Natural killer cell treated with Interleukin-12 subunit alpha and Interleukin-12 subunit beta and Interleukin-15 and Interleukin-18, amount 100 ng/mL, for 72 hours (primary cell): ENCODE measurements at regions not wholly inside any gene's neighbourhood (a gene's known extent, or its start where the extent isn't known, plus 50 kb on each side); places are given as distances from the start of the nearest gene placed in this dataset.
"Not testable (repeated sequence)": the region's sequence is repeated elsewhere in the genome, so short reads cannot be mapped to it uniquely, and the experiment has no call there.

ENCODE experiments used
- ATAC-seq, 2 donors: fragments of 150-1000 bp; cut with Tn5 transposase in 1 of 2; sonication (Bioruptor Pico), chemical (Tn5 transposase) in 1 of 2; 2 replicates each; pipeline ENCODE4 v1.10.0; 2021
- DNase-seq: peaks from one replicate; pipeline ENCODE4 v3.0.0; 2022; ENCODE audit warnings: low spot score
- H3K27ac Mint-ChIP-seq, 2 donors: 1 replicate in 1 of 2; 2 replicates in 1 of 2; pipeline ENCODE4 v1.8.0; 2022; ENCODE audit warnings: mixed read lengths in 2 of 2, mild to moderate bottlenecking in 1 of 2, moderate library complexity in 1 of 2
- H3K27me3 Mint-ChIP-seq, 2 donors: 1 replicate in 1 of 2; 2 replicates in 1 of 2; pipeline ENCODE4 v1.8.0; 2022; ENCODE audit warnings: mixed read lengths in 2 of 2
- H3K36me3 Mint-ChIP-seq: one replicate; pipeline ENCODE4 v1.8.0; 2022; ENCODE audit warnings: mixed read lengths
- H3K4me1 Mint-ChIP-seq, 2 donors: 1 replicate in 1 of 2; 2 replicates in 1 of 2; pipeline ENCODE4 v1.8.0; 2022; ENCODE audit warnings: low read depth in 2 of 2, mixed read lengths in 2 of 2, mild to moderate bottlenecking in 1 of 2
- H3K4me3 Mint-ChIP-seq: one replicate; pipeline ENCODE4 v1.8.0; 2022; ENCODE audit warnings: mixed read lengths
- H3K9me3 Mint-ChIP-seq: 2 replicates; pipeline ENCODE4 v1.8.0; 2022; ENCODE audit warnings: mixed read lengths

DNA sequence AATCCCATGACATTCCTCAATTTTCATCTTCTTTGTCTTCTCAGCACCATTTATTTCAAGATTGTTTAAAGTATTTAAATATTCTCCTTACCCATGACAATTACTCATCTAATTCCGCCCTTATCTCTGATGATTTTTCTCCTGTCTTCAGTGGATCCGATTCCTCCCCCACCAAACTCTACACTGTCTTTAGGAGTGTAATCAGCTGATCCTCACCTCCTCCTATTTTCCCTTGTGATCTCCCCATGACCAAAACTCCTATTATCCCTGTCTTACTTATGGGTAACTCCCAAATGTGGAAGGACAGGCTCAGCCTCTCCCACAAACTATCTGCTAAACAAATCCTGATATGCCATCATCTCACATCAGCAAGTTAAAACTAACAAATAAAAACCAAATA, 335.3 kb upstream of the RUNX1 start:
- no peak for ATAC-seq
- Mint-ChIP-seq H3K4me3 (no peak overlapping the region), H3K9me3 (no peaks in the 10 kb centered on the region), H3K4me1 (peaks cover 0 to 7% of the 10 kb centered on the region in 2 donors), H3K27me3 (peaks cover 3 to 16% of the 10 kb centered on the region in 2 donors), H3K27ac (no peak overlapping the region), H3K36me3 (peaks cover 12% of the 10 kb centered on the region)
- DNase-seq = no peak

GRCh38 chr21:35382696-35383095, 333.6 kb upstream of the RUNX1 start:
- peaks cover 4% of the 10 kb centered on the region for H3K36me3 Mint-ChIP-seq
- H3K9me3 Mint-ChIP-seq = no peaks in the 10 kb centered on the region
- no peak for DNase-seq
- H3K4me1 Mint-ChIP-seq = peaks cover 0 to 7% of the 10 kb centered on the region in 2 donors
- peak overlapping the region in 1 of 2 donors; percentile 14 for H3K27ac Mint-ChIP-seq
- no peak for ATAC-seq
- peaks cover 3 to 16% of the 10 kb centered on the region in 2 donors for H3K27me3 Mint-ChIP-seq
- no peak overlapping the region for H3K4me3 Mint-ChIP-seq

DNA sequence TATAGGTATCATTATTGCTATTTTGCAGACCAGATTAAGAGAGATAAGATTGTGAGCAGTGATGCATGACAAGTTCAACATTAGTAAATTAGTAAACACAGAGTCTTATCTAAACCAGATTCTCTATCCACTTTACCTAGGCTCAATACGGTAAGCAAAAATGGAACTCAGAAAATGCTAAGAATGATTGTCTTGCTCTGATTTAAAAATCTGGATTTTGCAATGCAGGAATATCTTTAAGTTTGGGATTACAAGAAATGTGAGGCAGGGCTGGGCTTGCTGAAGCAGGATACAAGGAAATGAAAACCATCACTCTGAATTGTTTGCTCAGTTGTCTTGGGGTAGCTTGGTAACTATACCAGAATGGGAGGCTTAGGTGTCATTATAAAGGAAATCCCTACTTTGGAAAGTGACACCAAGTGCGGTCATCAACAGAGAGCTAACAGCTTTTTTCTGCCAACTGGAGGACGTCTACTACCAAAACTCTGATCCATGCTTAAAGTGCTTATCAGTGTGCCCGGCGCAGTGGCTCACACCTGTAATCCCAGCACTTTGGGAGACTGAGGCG, 332.7 kb upstream of the RUNX1 start:
- no peak overlapping the region for H3K4me3 Mint-ChIP-seq
- peaks cover 0 to 5% of the 10 kb centered on the region in 2 donors for H3K4me1 Mint-ChIP-seq
- no peak for ATAC-seq
- DNase-seq = no peak
- no peaks in the 10 kb centered on the region for H3K9me3 Mint-ChIP-seq
- H3K27me3 Mint-ChIP-seq = peaks cover 3 to 16% of the 10 kb centered on the region in 2 donors
- H3K36me3 Mint-ChIP-seq = peaks cover 4% of the 10 kb centered on the region
- peak overlapping the region in 1 of 2 donors; percentile 14 for H3K27ac Mint-ChIP-seq

- not testable (repeated sequence) for ATAC-seq, H3K4me3 Mint-ChIP-seq, H3K4me1 Mint-ChIP-seq, H3K36me3 Mint-ChIP-seq, H3K9me3 Mint-ChIP-seq, DNase-seq, H3K27ac Mint-ChIP-seq
- peaks cover 5 to 16% of the 10 kb centered on the region in 2 donors for H3K27me3 Mint-ChIP-seq
Measured at GRCh38 chr21:35380304-35380703, 331.2 kb upstream of the RUNX1 start.

DNA sequence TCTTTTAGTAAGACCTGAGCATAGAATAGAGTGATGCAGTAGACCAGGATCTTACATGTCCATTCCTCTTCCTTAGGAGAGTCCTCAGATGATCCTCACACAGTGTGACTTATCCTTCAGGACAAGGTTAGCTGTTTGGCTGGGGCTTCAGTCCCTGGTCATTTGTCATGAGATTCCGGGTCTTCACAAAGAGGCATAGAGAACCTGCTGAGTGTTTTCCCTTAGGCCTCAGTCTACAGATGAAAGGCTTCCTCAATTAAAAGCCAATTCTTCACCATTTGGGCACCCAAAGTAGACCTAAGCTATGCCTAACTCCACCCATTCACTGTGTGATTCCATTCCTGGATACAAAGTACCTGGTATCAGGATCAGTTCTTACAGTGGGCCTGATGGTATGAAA, 329.8 kb upstream of the RUNX1 start:
- Mint-ChIP-seq H3K9me3 (no peaks in the 10 kb centered on the region), H3K27ac (no peak overlapping the region), H3K36me3 (no peaks in the 10 kb centered on the region), H3K27me3 (peaks cover 5% of the 10 kb centered on the region in 2 donors), H3K4me1 (no peaks in the 10 kb centered on the region), H3K4me3 (no peak overlapping the region)
- ATAC-seq (no peak), DNase-seq (no peak)

- no peaks in the 10 kb centered on the region for H3K36me3 Mint-ChIP-seq
- H3K4me3 Mint-ChIP-seq = no peak overlapping the region
Measured at GRCh38 chr21:35377505-35378090, 328.5 kb upstream of the RUNX1 start.

GRCh38 chr21:35376406-35377135, 327.5 kb upstream of the RUNX1 start:
- Mint-ChIP-seq H3K27me3 (peaks cover 0 to 2% of the 10 kb centered on the region in 2 donors), H3K9me3 (no peaks in the 10 kb centered on the region), H3K4me1 (no peaks in the 10 kb centered on the region), H3K27ac (no peak overlapping the region), H3K36me3 (no peaks in the 10 kb centered on the region), H3K4me3 (no peak overlapping the region)
- ATAC-seq (no peak), DNase-seq (no peak)

More at GRCh38 chr21:35377505-35378090, 328.5 kb upstream of the RUNX1 start:
- H3K27me3 Mint-ChIP-seq = peaks cover 0 to 2% of the 10 kb centered on the region in 2 donors
- no peaks in the 10 kb centered on the region for H3K4me1 Mint-ChIP-seq
- ATAC-seq = no peak
- DNase-seq = no peak
- H3K27ac Mint-ChIP-seq = no peak overlapping the region
- no peaks in the 10 kb centered on the region for H3K9me3 Mint-ChIP-seq

DNA sequence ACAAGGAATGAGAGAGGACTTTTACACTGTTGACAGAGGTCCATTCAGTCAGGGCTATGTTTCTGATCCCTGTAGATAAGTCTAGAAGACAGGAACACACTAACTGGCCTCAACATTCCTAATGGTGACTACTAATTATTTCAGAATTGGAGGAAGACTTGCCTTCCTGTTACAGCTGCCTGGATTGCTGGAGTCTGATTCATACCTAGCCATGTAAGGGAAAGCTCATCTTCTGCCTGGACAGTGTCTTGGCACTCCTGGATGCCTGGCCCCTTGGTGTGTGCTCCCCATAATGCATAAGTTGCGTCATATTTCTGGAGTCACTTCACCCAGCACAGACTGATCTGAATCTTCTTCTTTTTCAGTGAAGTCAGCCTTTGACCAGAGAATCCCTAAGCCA, 326.0 kb upstream of the RUNX1 start:
- ATAC-seq = no peak
- Mint-ChIP-seq H3K27ac (no peak overlapping the region), H3K4me3 (no peak overlapping the region), H3K27me3 (peaks cover 0 to 2% of the 10 kb centered on the region in 2 donors), H3K36me3 (no peaks in the 10 kb centered on the region), H3K4me1 (no peaks in the 10 kb centered on the region), H3K9me3 (no peaks in the 10 kb centered on the region)
- no peak for DNase-seq

GRCh38 chr21:35373998-35374397, 324.9 kb upstream of the RUNX1 start:
- Mint-ChIP-seq H3K9me3 (no peaks in the 10 kb centered on the region), H3K27me3 (peaks cover 0 to 2% of the 10 kb centered on the region in 2 donors), H3K36me3 (no peaks in the 10 kb centered on the region), H3K4me1 (no peaks in the 10 kb centered on the region), H3K4me3 (no peak overlapping the region), H3K27ac (no peak overlapping the region)
- ATAC-seq (no peak), DNase-seq (no peak)

DNA sequence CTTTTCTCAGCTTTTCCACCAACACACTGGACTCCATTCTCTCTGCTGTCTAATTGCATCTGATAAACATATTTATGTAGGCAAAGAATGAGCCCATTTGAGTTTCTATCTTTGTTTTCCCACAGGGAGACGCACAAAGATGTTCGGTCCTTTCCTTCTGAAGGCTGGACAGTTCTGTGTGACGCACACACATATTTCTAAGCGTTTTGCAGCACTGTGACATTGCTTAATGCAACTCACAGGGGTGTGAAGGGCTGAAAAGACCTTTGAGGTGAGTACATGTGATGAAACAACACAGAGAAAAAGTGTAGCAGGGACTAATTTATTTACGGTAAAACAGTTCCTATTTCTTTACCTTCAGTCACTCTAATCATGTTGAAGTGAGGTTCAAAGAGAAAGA, 323.1 kb upstream of the RUNX1 start:
- Mint-ChIP-seq H3K27ac (no peak overlapping the region), H3K4me3 (no peak overlapping the region), H3K4me1 (peaks cover 0 to 6% of the 10 kb centered on the region in 2 donors), H3K9me3 (no peaks in the 10 kb centered on the region), H3K36me3 (no peaks in the 10 kb centered on the region), H3K27me3 (peaks cover 2 to 6% of the 10 kb centered on the region in 2 donors)
- no peak for ATAC-seq
- DNase-seq = no peak

- DNase-seq = no peak
- H3K27me3 Mint-ChIP-seq = peaks cover 0 to 6% of the 10 kb centered on the region in 2 donors
- H3K9me3 Mint-ChIP-seq = no peaks in the 10 kb centered on the region
- no peaks in the 10 kb centered on the region for H3K36me3 Mint-ChIP-seq
- H3K27ac Mint-ChIP-seq = peak overlapping the region in 1 of 2 donors; percentile 40
- no peak overlapping the region for H3K4me3 Mint-ChIP-seq
- no peak for ATAC-seq
- peaks cover 0 to 6% of the 10 kb centered on the region in 2 donors for H3K4me1 Mint-ChIP-seq
Measured at GRCh38 chr21:35370671-35371070, 321.6 kb upstream of the RUNX1 start.

DNA sequence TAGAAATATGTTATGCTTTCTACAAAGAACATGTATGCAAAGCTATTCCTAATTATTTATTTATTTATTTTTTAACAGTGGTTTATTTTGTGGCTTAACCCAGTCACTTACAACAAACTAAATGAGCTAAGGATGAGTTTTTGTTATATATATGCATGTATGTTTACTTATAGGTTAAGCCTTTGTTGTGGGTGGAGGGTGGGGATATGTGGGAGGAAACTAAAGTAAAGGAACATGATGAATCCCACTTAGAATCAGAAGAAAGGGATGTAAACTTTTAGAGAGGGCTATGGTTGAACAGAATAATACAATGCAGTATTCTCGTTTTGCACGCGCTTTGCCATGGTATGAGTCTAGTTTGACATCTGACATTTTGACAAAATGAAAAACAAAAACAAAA, 321.0 kb upstream of the RUNX1 start:
- no peak for ATAC-seq
- Mint-ChIP-seq H3K36me3 (no peaks in the 10 kb centered on the region), H3K27me3 (peaks cover 0 to 6% of the 10 kb centered on the region in 2 donors), H3K4me1 (peaks cover 0 to 6% of the 10 kb centered on the region in 2 donors), H3K27ac (peak overlapping the region in 1 of 2 donors; percentile 40), H3K9me3 (no peaks in the 10 kb centered on the region), H3K4me3 (no peak overlapping the region)
- no peak for DNase-seq

- Mint-ChIP-seq H3K27me3 (peaks cover 0 to 6% of the 10 kb centered on the region in 2 donors), H3K27ac (peak overlapping the region in 1 of 2 donors; percentile 40), H3K9me3 (no peaks in the 10 kb centered on the region), H3K4me3 (no peak overlapping the region), H3K4me1 (peaks cover 3 to 6% of the 10 kb centered on the region in 2 donors), H3K36me3 (no peaks in the 10 kb centered on the region)
- ATAC-seq (no peak), DNase-seq (no peak)
Measured at GRCh38 chr21:35368326-35368725, 319.2 kb upstream of the RUNX1 start.

DNA sequence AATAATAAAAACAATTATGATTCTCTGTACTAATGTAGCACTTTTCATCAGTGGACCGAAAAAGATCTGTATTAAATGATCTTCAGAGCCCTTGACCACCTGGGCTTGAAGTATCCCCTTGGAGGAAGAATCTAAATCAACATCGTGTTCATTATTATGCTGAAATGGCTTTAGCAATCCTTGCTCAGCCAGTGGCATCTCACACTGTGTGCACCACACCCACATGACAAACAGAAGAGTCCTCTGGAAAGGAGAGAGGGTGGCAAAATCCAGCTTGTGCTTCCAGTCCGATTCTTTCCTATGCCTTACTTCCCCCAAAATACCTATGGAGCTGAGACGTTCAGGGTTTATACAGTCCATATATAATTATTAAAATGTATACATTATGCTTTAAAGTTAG, 318.5 kb upstream of the RUNX1 start:
- H3K4me3 Mint-ChIP-seq = no peak overlapping the region
- H3K4me1 Mint-ChIP-seq = peaks cover 4 to 6% of the 10 kb centered on the region in 2 donors
- H3K27ac Mint-ChIP-seq = peak overlapping the region in 1 of 2 donors; percentile 29
- no peaks in the 10 kb centered on the region for H3K36me3 Mint-ChIP-seq
- no peak for DNase-seq
- peaks cover 2 to 6% of the 10 kb centered on the region in 2 donors for H3K27me3 Mint-ChIP-seq
- ATAC-seq = no peak
- H3K9me3 Mint-ChIP-seq = no peaks in the 10 kb centered on the region
